Thyroid gland (tissue), 4 donors: ENCODE measurements at regions not wholly inside any gene's neighbourhood (a gene's known extent, or its start where the extent isn't known, plus 50 kb on each side); places are given as distances from the start of the nearest gene placed in this dataset.

ENCODE experiments used
- CTCF ChIP-seq, 6 experiments: fragments of 200-600 bp in 3 of 6; fragments of 450-650 bp in 3 of 6; sonication (generic) in 3 of 6; IDR thresholded peaks; one replicate each; pipeline ENCODE4 v1.5.1; 2016 to 2019; ENCODE audit warnings: antibody characterized with exemption in 6 of 6, mild to moderate bottlenecking in 2 of 6, inconsistent platforms in 1 of 6, moderate library complexity in 1 of 6
- POLR2A ChIP-seq, 2 donors: fragments of 450-650 bp; IDR thresholded peaks; one replicate each; pipeline ENCODE4 v1.6.1; 2017; ENCODE audit warnings: antibody characterized with exemption in 2 of 2, mild to moderate bottlenecking in 2 of 2, moderate library complexity in 1 of 2

- TF ChIP-seq CTCF (IDR thresholded peaks at IDR 0.05) (no peak), POLR2A (IDR thresholded peaks at IDR 0.05) (no peak)
Measured at GRCh38 chr15:70322051-70322668, 224.4 kb upstream of the TLE3 start.
